ENCODE measurements at regions not wholly inside any gene's neighbourhood (a gene's known extent, or its start where the extent isn't known, plus 50 kb on each side); places are given as distances from the start of the nearest gene placed in this dataset.

DNA sequence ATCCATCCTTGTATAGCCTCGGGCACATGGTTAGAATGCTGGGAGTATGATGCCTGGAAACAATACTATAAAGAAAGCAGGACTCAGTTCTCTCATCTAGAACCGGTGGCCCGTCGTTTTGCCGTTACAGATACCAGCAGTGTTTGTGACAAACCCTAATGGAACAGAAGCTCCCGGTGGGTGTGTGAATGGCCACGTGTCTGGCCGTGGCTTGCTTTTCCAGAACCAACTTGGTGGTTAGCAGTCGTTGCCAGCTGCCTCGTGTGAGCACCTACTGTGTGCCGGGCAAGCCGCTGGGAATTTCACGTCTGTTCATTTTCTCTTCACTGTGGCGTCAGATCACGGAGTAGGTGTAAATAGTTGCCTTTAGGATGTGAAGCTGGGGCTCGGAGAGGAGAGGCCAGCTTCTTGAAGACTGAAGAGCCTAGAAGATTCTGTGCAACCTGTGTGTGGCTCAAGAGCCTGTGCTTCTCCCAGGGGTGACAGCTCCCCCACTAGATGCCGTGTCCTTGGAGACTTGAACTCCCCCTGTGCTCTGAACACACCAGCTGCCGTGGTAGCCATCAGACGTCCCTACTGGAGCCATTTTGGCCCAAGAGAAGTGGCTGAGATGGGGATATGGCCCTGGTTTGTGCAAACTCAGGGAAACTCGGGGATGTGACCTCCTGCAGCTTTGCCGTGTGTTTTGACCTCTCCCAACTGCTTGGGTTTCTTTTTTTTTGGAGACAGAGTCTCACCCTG, 57.5 kb upstream of the PPARA start:
- H3K4me3 ChIP-seq (ENCODE audit: low read depth in 1 of 2, low read length in 1 of 2), result no peak overlapping the region
- no peaks in the 10 kb centered on the region for H3K27me3 ChIP-seq
- peaks cover 76% of the 10 kb centered on the region for H3K36me3 ChIP-seq
- H3K4me1 ChIP-seq (ENCODE audit: control insufficient read depth in 1 of 2, insufficient read depth in 1 of 2, low read depth in 1 of 2, low read length in 1 of 2), result no peaks in the 10 kb centered on the region
- TF ChIP-seq, protein P1, sequence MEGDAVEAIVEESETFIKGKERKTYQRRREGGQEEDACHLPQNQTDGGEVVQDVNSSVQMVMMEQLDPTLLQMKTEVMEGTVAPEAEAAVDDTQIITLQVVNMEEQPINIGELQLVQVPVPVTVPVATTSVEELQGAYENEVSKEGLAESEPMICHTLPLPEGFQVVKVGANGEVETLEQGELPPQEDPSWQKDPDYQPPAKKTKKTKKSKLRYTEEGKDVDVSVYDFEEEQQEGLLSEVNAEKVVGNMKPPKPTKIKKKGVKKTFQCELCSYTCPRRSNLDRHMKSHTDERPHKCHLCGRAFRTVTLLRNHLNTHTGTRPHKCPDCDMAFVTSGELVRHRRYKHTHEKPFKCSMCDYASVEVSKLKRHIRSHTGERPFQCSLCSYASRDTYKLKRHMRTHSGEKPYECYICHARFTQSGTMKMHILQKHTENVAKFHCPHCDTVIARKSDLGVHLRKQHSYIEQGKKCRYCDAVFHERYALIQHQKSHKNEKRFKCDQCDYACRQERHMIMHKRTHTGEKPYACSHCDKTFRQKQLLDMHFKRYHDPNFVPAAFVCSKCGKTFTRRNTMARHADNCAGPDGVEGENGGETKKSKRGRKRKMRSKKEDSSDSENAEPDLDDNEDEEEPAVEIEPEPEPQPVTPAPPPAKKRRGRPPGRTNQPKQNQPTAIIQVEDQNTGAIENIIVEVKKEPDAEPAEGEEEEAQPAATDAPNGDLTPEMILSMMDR (IDR thresholded peaks at IDR 0.05), result no peak
- H3K9me3 ChIP-seq, result no peaks in the 10 kb centered on the region
- H3K27ac ChIP-seq, result no peak overlapping the region

- Histone ChIP-seq H3K36me3 (peaks cover 76% of the 10 kb centered on the region), H3K4me3 (ENCODE audit: low read depth in 1 of 2, low read length in 1 of 2) (no peak overlapping the region), H3K27me3 (no peaks in the 10 kb centered on the region), H3K27ac (no peak overlapping the region), H3K9me3 (no peaks in the 10 kb centered on the region), H3K4me1 (ENCODE audit: control insufficient read depth in 1 of 2, insufficient read depth in 1 of 2, low read depth in 1 of 2, low read length in 1 of 2) (no peaks in the 10 kb centered on the region)
- TF ChIP-seq, protein P1 (IDR thresholded peaks at IDR 0.05), result no peak
These were observed 56.5 kb upstream of the PPARA start for GRCh38 chr22:46093796-46094195.

GRCh38 chr22:46094676-46095075, 55.6 kb upstream of the PPARA start:
- TF ChIP-seq, protein P1 (IDR thresholded peaks at IDR 0.05), result no peak
- Histone ChIP-seq H3K27me3 (no peaks in the 10 kb centered on the region), H3K4me3 (ENCODE audit: low read depth in 1 of 2, low read length in 1 of 2) (no peak overlapping the region), H3K9me3 (no peaks in the 10 kb centered on the region), H3K36me3 (peaks cover 76% of the 10 kb centered on the region), H3K4me1 (ENCODE audit: control insufficient read depth in 1 of 2, insufficient read depth in 1 of 2, low read depth in 1 of 2, low read length in 1 of 2) (no peaks in the 10 kb centered on the region), H3K27ac (no peak overlapping the region)

- Histone ChIP-seq H3K27me3 (no peaks in the 10 kb centered on the region), H3K27ac (no peak overlapping the region), H3K4me3 (ENCODE audit: low read depth in 1 of 2, low read length in 1 of 2) (no peak overlapping the region), H3K4me1 (ENCODE audit: control insufficient read depth in 1 of 2, insufficient read depth in 1 of 2, low read depth in 1 of 2, low read length in 1 of 2) (no peaks in the 10 kb centered on the region), H3K36me3 (peaks cover 76% of the 10 kb centered on the region), H3K9me3 (no peaks in the 10 kb centered on the region)
- TF ChIP-seq, protein P1 (IDR thresholded peaks at IDR 0.05), result no peak
These were observed 54.3 kb upstream of the PPARA start for GRCh38 chr22:46096051-46096450.

DNA sequence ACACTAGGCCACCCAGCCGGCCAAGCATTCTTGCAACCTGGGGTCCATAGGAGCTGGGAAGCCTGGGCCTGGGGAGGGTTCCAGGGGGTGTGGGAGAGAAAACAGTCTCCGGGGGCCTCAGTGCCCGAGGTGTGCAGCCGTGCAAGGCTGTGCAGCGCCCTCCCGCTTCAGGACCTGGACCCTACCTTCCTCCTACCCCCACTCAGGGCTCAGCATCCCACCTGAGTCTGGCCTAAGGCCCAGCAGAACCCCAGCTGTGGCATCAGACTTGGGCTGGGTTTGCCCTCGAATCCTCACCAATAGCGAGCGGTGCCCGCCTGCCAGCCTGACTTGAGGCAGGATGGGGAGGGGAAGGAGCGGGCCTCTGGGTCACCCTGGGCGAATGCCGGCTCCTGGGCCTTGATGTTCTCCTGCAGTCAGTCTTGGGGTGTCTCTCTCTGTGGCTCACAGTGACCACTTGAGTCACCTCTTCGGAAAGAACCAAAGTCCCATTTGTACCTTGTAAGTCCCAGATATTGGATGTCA, 53.6 kb upstream of the PPARA start:
- H3K27me3 ChIP-seq, result no peaks in the 10 kb centered on the region
- H3K4me3 ChIP-seq (ENCODE audit: low read depth in 1 of 2, low read length in 1 of 2), result no peak overlapping the region
- TF ChIP-seq, protein P1 (IDR thresholded peaks at IDR 0.05), result no peak
- H3K4me1 ChIP-seq (ENCODE audit: control insufficient read depth in 1 of 2, insufficient read depth in 1 of 2, low read depth in 1 of 2, low read length in 1 of 2), result no peaks in the 10 kb centered on the region
- H3K27ac ChIP-seq, result no peak overlapping the region
- H3K36me3 ChIP-seq, result peaks cover 76% of the 10 kb centered on the region
- H3K9me3 ChIP-seq, result no peaks in the 10 kb centered on the region
